H1 (cell line): ENCODE measurements at regions not wholly inside any gene's neighbourhood (a gene's known extent, or its start where the extent isn't known, plus 50 kb on each side); places are given as distances from the start of the nearest gene placed in this dataset.

ENCODE experiments used
- ATF2 ChIP-seq: IDR thresholded peaks from 2 replicates; pipeline ENCODE4 v1.6.1; 2012; ENCODE audit warnings: low read length, inconsistent platforms
- CEBPB ChIP-seq: IDR thresholded peaks from 2 replicates; pipeline ENCODE4 v1.6.1; 2012; ENCODE audit warnings: low read depth, low read length
- CTCF ChIP-seq, 3 experiments: IDR thresholded peaks; 1 replicate in 2 of 3; 2 replicates in 1 of 3; pipeline versions ENCODE4 v1.5.1 to v1.6.1; 2011; ENCODE audit warnings: low read length in 3 of 3, mild to moderate bottlenecking in 3 of 3, inconsistent platforms in 2 of 3, low read depth in 1 of 3, moderate library complexity in 1 of 3; ENCODE audit not compliant: insufficient read depth in 1 of 3; ENCODE audit errors: control extremely low read depth in 1 of 3
- KDM1A ChIP-seq: fragments of 200-600, 300-600 bp; sonication (generic); IDR thresholded peaks from 2 replicates; pipeline ENCODE4 v1.7.1; 2016; ENCODE audit warnings: mild to moderate bottlenecking, low read length, borderline replicate concordance
- PHF8 ChIP-seq: fragments of 200-600 bp; sonication (generic); conservative IDR thresholded peaks from 2 replicates; pipeline ENCODE4 v1.7.1; 2012; ENCODE audit warnings: low read depth, mild to moderate bottlenecking, inconsistent platforms, low read length, moderate library complexity
- POLR2AphosphoS5 ChIP-seq: IDR thresholded peaks from 2 replicates; pipeline ENCODE4 v1.6.1; 2011; ENCODE audit warnings: low read depth, low read length
- RAD21 ChIP-seq, 2 experiments: IDR thresholded peaks in 1 of 2; conservative IDR thresholded peaks in 1 of 2; 2 replicates each; pipeline ENCODE4 v1.6.1; 2011; ENCODE audit warnings: low read depth in 2 of 2, low read length in 2 of 2, improper control_type of control experiment in 1 of 2, inconsistent platforms in 1 of 2, mild to moderate bottlenecking in 1 of 2, moderate library complexity in 1 of 2
- SUZ12 ChIP-seq: fragments of 200-600 bp; sonication (generic); IDR thresholded peaks from 2 replicates; pipeline ENCODE4 v1.6.1; 2012; ENCODE audit warnings: mild to moderate bottlenecking, inconsistent platforms, low read length, moderate library complexity, mixed read lengths
- ZNF274 ChIP-seq: IDR thresholded peaks from 2 replicates; pipeline ENCODE4 v1.7.0; 2012; ENCODE audit warnings: low read length, borderline replicate concordance; ENCODE audit errors: extremely low read depth

GRCh38 chr5:67976891-67977601 is 238.5 kb upstream of the PIK3R1 start:
- TF ChIP-seq RAD21 (IDR thresholded peaks at IDR 0.05 in 1 of 2, conservative IDR thresholded peaks at IDR 0.05 in 1 of 2; ENCODE audit: low read depth in 2 of 2, low read length in 2 of 2) (no peak), SUZ12 (no peak), CEBPB (no peak), CTCF (IDR thresholded peaks at IDR 0.05; ENCODE audit: control extremely low read depth in 1 of 3, insufficient read depth in 1 of 3, low read depth in 1 of 3, low read length in 3 of 3) (no peak), PHF8 (no peak), POLR2AphosphoS5 (no peak), KDM1A (no peak), ZNF274 (no peak), ATF2 (no peak)
